Mammary epithelial cell (primary cell): ENCODE measurements at regions not wholly inside any gene's neighbourhood (a gene's known extent, or its start where the extent isn't known, plus 50 kb on each side); places are given as distances from the start of the nearest gene placed in this dataset.

ENCODE experiments used
- EZH2 ChIP-seq: IDR thresholded peaks from 2 replicates; pipeline ENCODE4 v1.6.1; 2012; ENCODE audit warnings: low read length, inconsistent platforms, borderline replicate concordance
- TF ChIP-seq, protein P1 (sequence below), 2 donors: IDR thresholded peaks in 1 of 2; conservative IDR thresholded peaks in 1 of 2; 2 replicates each; pipeline ENCODE4 v1.5.1; 2011 to 2012; ENCODE audit warnings: inconsistent platforms in 2 of 2, low read length in 2 of 2, mild to moderate bottlenecking in 2 of 2, control low read depth in 1 of 2, low read depth in 1 of 2; ENCODE audit not compliant: insufficient read depth in 1 of 2; ENCODE audit errors: extremely low read depth in 1 of 2

DNA sequence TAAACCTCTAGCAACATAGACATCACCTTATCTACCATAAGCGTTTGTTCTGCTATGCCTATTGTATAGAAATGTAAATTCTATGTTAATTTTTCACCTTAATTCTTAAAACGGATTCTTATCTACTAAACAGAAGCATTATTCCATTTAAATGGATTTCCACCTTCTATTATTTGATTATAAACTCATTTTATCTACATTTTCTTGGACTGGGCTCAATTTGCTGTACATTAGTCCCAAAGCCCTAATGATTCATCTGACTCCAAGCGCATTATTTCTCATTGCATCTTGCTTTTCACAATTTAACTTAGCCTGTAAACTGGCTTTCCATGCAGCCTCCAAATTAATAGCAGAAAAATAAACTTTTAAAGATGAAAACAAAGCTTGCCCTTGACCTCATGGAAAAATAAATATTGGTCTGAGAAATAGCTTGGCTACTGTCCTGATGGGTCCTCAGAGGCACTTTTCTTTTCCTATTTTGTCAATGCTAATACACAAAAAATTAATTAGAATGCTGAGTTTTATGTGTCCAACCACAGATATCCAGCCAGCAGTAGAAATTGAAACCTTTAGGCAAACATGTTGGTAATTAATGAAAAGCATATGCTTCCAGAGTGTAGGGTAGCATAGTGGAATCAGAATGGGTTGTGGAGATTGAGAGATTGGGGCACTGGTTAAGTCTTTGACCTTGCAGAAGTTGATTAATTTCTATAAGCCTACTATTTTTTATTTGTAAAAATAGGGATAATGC, 81.4 kb upstream of the CFAP20DC start:
- TF ChIP-seq, protein P1, sequence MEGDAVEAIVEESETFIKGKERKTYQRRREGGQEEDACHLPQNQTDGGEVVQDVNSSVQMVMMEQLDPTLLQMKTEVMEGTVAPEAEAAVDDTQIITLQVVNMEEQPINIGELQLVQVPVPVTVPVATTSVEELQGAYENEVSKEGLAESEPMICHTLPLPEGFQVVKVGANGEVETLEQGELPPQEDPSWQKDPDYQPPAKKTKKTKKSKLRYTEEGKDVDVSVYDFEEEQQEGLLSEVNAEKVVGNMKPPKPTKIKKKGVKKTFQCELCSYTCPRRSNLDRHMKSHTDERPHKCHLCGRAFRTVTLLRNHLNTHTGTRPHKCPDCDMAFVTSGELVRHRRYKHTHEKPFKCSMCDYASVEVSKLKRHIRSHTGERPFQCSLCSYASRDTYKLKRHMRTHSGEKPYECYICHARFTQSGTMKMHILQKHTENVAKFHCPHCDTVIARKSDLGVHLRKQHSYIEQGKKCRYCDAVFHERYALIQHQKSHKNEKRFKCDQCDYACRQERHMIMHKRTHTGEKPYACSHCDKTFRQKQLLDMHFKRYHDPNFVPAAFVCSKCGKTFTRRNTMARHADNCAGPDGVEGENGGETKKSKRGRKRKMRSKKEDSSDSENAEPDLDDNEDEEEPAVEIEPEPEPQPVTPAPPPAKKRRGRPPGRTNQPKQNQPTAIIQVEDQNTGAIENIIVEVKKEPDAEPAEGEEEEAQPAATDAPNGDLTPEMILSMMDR (conservative IDR thresholded peaks at IDR 0.05 in 1 of 2, IDR thresholded peaks at IDR 0.05 in 1 of 2; ENCODE audit: extremely low read depth in 1 of 2, insufficient read depth in 1 of 2, low read depth in 1 of 2, low read length in 2 of 2): no peak
- TF ChIP-seq EZH2: no peak
